HUES64 (cell line): ENCODE measurements at regions not wholly inside any gene's neighbourhood (a gene's known extent, or its start where the extent isn't known, plus 50 kb on each side); places are given as distances from the start of the nearest gene placed in this dataset.

Experiments used
- H3K27ac ChIP-seq: 2 replicates; pipeline ENCODE4 v1.7.0; 2013; ENCODE audit warnings: low read depth, low read length, inconsistent platforms
- H3K27me3 ChIP-seq: 2 replicates; pipeline ENCODE4 v1.6.1; 2013; ENCODE audit warnings: mild to moderate bottlenecking, low read length; ENCODE audit not compliant: insufficient read depth
- H3K36me3 ChIP-seq: 2 replicates; pipeline ENCODE4 v1.6.1; 2013; ENCODE audit warnings: mild to moderate bottlenecking, low read length; ENCODE audit not compliant: insufficient read depth
- H3K4me1 ChIP-seq: 2 replicates; pipeline ENCODE4 v1.6.1; 2013; ENCODE audit warnings: mild to moderate bottlenecking, low read length, moderate library complexity; ENCODE audit not compliant: insufficient read depth
- H3K4me3 ChIP-seq: 2 replicates; pipeline ENCODE4 v1.5.1; 2013; ENCODE audit warnings: mild to moderate bottlenecking, low read length, moderate library complexity
- H3K9ac ChIP-seq: 2 replicates; pipeline ENCODE4 v1.6.1; 2013; ENCODE audit warnings: mild to moderate bottlenecking, low read depth, low read length
- H3K9me3 ChIP-seq: 2 replicates; pipeline ENCODE4 v1.6.1; 2013; ENCODE audit warnings: low read depth, low read length; ENCODE audit not compliant: insufficient read depth
- WGBS: fragments of 150-250, 120-280 bp; methylation state at CpG from one replicate; pipeline ENCODE4 v1.1.7; 2013; ENCODE audit warnings: missing lambda C conversion rate; 5-methylcytosine and 5-hydroxymethylcytosine counted together

DNA sequence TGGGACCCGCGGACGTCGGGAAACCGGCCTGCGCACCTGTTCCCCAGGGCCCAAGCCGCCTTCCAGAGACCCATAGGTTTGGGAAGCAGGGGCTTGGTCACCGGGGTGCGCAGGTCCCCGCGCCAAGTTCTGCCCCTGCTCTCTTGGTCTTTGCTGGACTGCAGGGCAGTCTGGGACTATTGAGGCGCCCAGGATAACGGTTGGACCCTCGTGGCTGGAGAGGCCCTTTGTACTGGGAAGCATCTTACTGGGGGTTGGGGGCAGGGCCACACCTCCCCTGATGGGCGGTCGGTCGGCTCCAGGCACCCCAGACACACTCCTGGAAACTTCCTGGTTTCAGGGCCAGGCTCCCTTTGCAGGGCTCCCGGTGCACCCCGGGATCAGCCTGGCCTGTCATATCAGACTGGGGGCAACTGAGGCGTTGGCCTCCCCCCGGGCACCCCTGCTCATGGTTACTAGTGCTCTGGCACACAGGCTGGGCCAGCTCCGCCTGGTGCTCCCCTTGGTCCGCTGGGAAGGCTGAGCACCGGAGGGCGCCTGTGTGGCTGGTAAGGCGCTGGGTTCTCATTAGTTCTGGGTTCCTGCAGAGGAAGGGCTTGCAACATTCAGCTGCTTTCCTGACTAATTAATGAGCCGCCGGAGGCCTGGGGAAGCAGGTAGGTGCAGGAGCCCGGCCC is 1250.5 kb downstream of the BRD1 start:
- H3K9ac ChIP-seq, result no peak overlapping the region

DNA sequence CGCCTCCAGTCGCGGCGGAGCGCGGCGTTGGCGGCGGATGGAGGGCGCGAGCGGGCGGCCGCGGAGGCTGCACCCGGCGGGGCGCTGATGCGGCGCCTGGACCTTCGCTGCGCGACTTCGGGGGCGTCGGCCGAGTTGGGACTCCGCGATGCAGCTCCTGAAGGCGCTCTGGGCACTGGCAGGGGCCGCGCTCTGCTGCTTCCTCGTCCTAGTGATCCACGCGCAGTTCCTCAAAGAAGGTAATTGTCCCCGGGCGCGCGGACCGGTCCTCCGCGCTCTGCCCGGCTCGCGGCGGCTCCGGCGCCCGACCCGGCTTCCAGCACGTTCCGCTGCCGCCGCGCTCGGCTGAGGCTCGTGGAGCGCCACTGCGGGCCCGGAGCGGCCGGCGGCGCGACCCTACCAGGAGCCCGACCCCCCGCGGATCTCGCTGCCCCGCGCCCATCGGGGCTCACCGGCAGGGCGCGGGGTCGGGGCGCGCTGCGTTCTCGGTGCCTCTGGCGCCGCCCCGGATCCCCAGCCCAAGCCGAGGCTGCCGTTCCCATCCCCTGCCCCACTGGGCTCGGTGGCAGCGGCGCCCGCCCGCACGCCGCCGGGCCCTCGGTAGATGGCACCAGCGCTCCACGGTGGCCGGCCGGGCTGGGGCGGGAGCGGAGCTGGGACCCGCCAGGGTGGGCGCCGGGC is 1251.2 kb downstream of the BRD1 start:
- Histone ChIP-seq H3K27me3 (peaks cover 15% of the 10 kb centered on the region), H3K9ac (peak overlapping the region; percentile 19; the same call in 1 of the 2 replicates), H3K27ac (no peak overlapping the region), H3K4me3 (peak overlapping the region; percentile 57), H3K36me3 (no peaks in the 10 kb centered on the region), H3K9me3 (no peaks in the 10 kb centered on the region), H3K4me1 (no peaks in the 10 kb centered on the region)
- WGBS, result under 1% methylated on average over 103 of the region's 103 CpGs

More for the DNA sequence above, 1250.5 kb downstream of the BRD1 start:
- H3K27ac ChIP-seq, result no peak overlapping the region
- peaks cover 15% of the 10 kb centered on the region for H3K27me3 ChIP-seq
- no peaks in the 10 kb centered on the region for H3K36me3 ChIP-seq
- H3K4me1 ChIP-seq, result no peaks in the 10 kb centered on the region
- peak overlapping the region; percentile 57 for H3K4me3 ChIP-seq
- no peaks in the 10 kb centered on the region for H3K9me3 ChIP-seq
- WGBS, result 61% methylated on average over 29 of the region's 29 CpGs

GRCh38 chr22:48575618-48576332 is 1251.9 kb downstream of the BRD1 start:
- H3K4me1 ChIP-seq, result no peaks in the 10 kb centered on the region
- H3K9me3 ChIP-seq, result 0 out of 2 replicates have a peak, but pooled peaks cover 2% of the 10 kb centered on the region
- H3K27ac ChIP-seq, result no peak overlapping the region
- peak overlapping the region; percentile 57 for H3K4me3 ChIP-seq
- H3K27me3 ChIP-seq, result peaks cover 15% of the 10 kb centered on the region
- under 1% methylated on average over 76 of the region's 120 CpGs for WGBS
- no peak overlapping the region for H3K9ac ChIP-seq
- H3K36me3 ChIP-seq, result no peaks in the 10 kb centered on the region

DNA sequence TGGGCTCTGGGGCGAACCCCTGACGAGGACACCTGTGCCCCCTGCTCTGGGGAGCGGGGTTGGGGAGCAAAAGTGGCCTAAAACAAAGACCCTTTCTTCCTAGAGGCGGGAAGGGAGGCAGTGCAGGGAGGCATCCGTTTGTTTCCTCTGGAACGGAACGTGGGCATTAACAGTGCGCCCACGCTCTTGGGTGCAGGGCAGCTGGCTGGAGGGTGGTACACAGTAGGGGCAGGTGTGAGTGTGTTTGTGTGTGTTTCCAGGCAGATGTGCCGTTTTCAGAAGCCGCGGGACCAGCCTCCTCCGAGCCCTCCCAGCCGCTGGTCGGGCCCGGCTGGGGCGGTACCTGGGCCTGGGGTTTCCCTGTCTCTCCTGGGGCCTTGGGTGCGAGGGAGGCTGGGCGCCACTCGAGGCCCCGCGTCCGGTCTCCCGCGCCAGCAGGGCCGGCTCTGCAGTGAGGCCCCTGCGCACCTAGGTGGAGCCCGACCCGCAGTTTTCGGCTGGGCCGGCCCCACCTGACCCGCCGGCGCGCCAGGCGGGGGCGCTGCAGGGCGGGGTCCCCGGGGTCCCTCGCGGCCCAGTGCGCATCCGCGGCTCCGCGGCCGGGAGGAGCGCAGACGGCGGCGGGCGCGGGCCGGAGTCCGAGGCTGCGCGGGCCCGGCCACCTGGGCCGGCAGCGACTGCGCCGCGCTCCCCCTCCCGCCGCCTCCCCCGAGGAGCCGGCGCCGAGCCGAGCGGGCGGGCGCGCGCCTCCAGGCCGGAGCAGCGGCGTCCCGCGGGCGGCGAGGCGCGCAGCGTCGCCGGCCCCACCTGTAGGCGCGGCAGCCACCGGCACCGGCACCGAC is 1252.7 kb downstream of the BRD1 start:
- Histone ChIP-seq H3K36me3 (no peaks in the 10 kb centered on the region), H3K4me1 (no peaks in the 10 kb centered on the region), H3K9ac (no peak overlapping the region), H3K9me3 (peaks cover 7% of the 10 kb centered on the region; the same call in 1 of the 2 replicates), H3K27me3 (peaks cover 15% of the 10 kb centered on the region), H3K4me3 (peak overlapping the region; percentile 47), H3K27ac (no peak overlapping the region)
- WGBS, result 10% methylated on average over 92 of the region's 92 CpGs

DNA sequence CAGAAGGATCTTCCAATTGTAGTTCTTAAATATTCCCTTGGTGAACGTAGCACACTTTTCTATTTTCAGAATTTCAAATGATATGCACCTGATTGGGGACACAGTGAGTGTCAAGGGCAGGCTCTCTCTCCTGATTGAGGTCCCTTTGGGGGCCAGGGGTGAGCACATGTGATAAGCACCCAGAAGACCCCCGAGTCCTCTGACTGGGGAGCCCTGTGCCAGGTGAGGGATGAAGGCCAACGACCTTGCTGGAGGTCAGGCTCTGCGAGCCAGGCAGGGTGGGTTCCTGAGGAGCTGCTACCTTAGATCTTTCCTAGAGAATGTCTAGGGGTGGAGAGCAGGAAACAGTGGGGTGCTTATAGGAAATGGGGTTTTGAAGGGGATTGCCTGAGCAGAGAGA is 1253.9 kb downstream of the BRD1 start:
- Histone ChIP-seq H3K4me1 (no peaks in the 10 kb centered on the region), H3K9ac (no peak overlapping the region), H3K4me3 (no peak overlapping the region), H3K36me3 (no peaks in the 10 kb centered on the region), H3K9me3 (peaks cover 7% of the 10 kb centered on the region; the same call in 1 of the 2 replicates), H3K27me3 (peaks cover 15% of the 10 kb centered on the region), H3K27ac (no peak overlapping the region)
- WGBS, result 94% methylated on average over 4 of the region's 4 CpGs

- WGBS, result 90% methylated on average over 4 of the region's 4 CpGs
- H3K4me3 ChIP-seq, result no peak overlapping the region
- H3K36me3 ChIP-seq, result no peaks in the 10 kb centered on the region
- H3K27me3 ChIP-seq, result peaks cover 15% of the 10 kb centered on the region
- no peak overlapping the region for H3K27ac ChIP-seq
- no peak overlapping the region for H3K9ac ChIP-seq
- H3K4me1 ChIP-seq, result no peaks in the 10 kb centered on the region
- peaks cover 7% of the 10 kb centered on the region; the same call in 1 of the 2 replicates for H3K9me3 ChIP-seq
Measured at GRCh38 chr22:48572951-48573350, 1254.7 kb downstream of the BRD1 start.

- H3K9me3 ChIP-seq, result peaks cover 7% of the 10 kb centered on the region; the same call in 1 of the 2 replicates
- H3K4me3 ChIP-seq, result no peak overlapping the region
- no peak overlapping the region for H3K27ac ChIP-seq
- WGBS, result 95% methylated on average over 2 of the region's 2 CpGs
- H3K36me3 ChIP-seq, result no peaks in the 10 kb centered on the region
- no peak overlapping the region for H3K9ac ChIP-seq
- no peaks in the 10 kb centered on the region for H3K4me1 ChIP-seq
- H3K27me3 ChIP-seq, result peaks cover 8% of the 10 kb centered on the region
Measured at GRCh38 chr22:48570912-48571311, 1256.8 kb downstream of the BRD1 start.

DNA sequence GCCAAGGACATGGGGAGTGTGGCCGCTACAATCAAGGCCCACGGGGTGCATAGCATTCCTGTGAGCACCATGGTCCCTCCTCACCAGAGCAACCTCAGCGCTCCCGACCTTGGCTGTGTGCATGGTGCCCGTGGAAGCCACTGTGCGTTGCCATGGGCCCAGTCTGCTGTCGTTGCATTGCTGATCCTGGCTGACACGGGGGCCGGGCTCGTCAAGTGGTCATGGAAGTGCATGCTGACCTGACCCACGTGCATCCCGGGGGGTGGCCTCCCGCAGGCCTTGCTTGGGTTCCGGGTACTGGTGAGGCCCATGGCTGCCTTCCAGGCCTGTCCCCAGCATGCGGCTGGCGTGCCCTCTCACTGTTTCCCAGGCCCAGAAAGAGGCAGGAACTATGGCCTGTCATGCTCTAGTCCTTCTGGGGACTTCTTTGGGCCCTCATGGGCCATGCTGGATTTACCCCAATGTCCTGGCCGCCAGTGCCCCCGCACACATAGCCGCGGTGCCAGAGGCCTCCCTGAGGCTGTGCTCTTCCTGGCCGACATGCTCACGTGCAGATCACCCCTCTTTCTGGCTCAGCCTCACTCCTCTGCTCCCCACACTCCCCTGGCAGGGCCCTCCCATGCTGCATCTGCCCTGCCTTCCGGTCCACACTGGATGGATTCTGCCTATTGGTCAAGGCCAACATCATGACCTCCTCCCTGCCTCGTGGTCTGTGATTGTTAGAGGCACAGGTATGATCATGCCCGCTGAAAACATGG is 1258.0 kb downstream of the BRD1 start:
- WGBS, result 96% methylated on average over 25 of the region's 25 CpGs

DNA sequence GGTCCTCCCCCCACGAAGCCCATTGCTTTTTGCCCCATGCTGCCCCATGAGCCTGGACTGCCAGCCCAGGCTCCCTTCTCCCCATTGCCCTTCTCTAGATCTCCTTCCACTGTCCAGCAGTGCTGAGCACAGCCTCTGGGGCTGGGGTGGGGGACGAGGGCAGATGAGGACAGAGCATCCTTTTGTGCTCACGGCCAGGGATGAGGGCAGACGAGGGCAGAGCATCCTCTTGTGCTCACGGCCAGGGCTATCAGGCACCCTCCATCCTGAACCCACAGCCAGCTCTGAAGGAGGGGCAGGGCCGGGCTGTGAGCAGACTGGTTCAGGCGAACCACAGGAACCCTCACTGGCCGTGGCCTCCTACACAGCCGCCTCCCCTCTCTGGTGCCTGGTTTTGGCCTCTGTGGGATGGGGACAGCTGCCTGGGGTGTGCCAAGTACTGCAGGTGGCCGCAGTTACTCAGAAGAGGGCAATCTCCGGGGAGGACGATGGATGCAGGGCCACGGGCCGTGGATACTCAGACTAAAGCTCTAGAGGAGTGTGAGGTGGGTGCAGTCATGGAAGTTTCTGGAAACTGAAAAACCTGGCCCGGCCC is 1258.8 kb downstream of the BRD1 start:
- 95% methylated on average over 15 of the region's 15 CpGs for WGBS
- Histone ChIP-seq H3K9me3 (peaks cover 7% of the 10 kb centered on the region; the same call in 1 of the 2 replicates), H3K9ac (no peak overlapping the region), H3K27ac (no peak overlapping the region), H3K4me1 (no peaks in the 10 kb centered on the region), H3K4me3 (no peak overlapping the region), H3K36me3 (no peaks in the 10 kb centered on the region), H3K27me3 (no peaks in the 10 kb centered on the region; the same call in 1 of the 2 replicates)

More for the DNA sequence above, 1258.0 kb downstream of the BRD1 start:
- peaks cover 7% of the 10 kb centered on the region; the same call in 1 of the 2 replicates for H3K9me3 ChIP-seq
- H3K4me1 ChIP-seq, result no peaks in the 10 kb centered on the region
- no peak overlapping the region for H3K27ac ChIP-seq
- no peaks in the 10 kb centered on the region for H3K36me3 ChIP-seq
- H3K9ac ChIP-seq, result no peak overlapping the region
- H3K4me3 ChIP-seq, result no peak overlapping the region
- peaks cover 5% of the 10 kb centered on the region for H3K27me3 ChIP-seq
